CD14-positive monocyte (primary cell): ENCODE measurements at regions not wholly inside any gene's neighbourhood (a gene's known extent, or its start where the extent isn't known, plus 50 kb on each side); places are given as distances from the start of the nearest gene placed in this dataset.

Source experiments
- DNase-seq, 3 donors: peaks; one replicate each; pipeline ENCODE4 v3.0.0-alpha.2; 2011 to 2022
- H2AFZ ChIP-seq: 2 replicates; pipeline ENCODE4 v1.6.0; 2012; ENCODE audit warnings: mild to moderate bottlenecking, low read depth, low read length, inconsistent platforms; ENCODE audit not compliant: insufficient read depth, poor library complexity, severe bottlenecking
- H3K27ac ChIP-seq, 2 donors: 1 replicate in 1 of 2; 2 replicates in 1 of 2; pipeline ENCODE4 v1.5.1; 2012 to 2013; ENCODE audit warnings: low read length in 2 of 2, control low read depth in 1 of 2, inconsistent platforms in 1 of 2, low read depth in 1 of 2, mild to moderate bottlenecking in 1 of 2
- H3K27me3 ChIP-seq, 2 donors: one replicate each; pipeline versions ENCODE4 v1.6.0 to v1.6.1; 2011 to 2013; ENCODE audit warnings: low read length in 2 of 2; ENCODE audit not compliant: control insufficient read depth in 2 of 2, insufficient read depth in 2 of 2
- H3K36me3 ChIP-seq, 2 donors: replicated peaks in 1 of 2; 1 replicate in 1 of 2; 2 replicates in 1 of 2; pipeline versions ENCODE4 v1.5.1 to v1.6.1; 2012 to 2013; ENCODE audit warnings: low read length in 2 of 2, control low read depth in 1 of 2, inconsistent platforms in 1 of 2, mild to moderate bottlenecking in 1 of 2; ENCODE audit not compliant: insufficient read depth in 2 of 2, control insufficient read depth in 1 of 2
- H3K4me1 ChIP-seq, 2 donors: 1 replicate in 1 of 2; 2 replicates in 1 of 2; pipeline versions ENCODE4 v1.5.1 to v1.6.1; 2012 to 2013; ENCODE audit warnings: low read length in 2 of 2, control low read depth in 1 of 2, inconsistent platforms in 1 of 2, mild to moderate bottlenecking in 1 of 2, moderate library complexity in 1 of 2; ENCODE audit not compliant: insufficient read depth in 2 of 2, control insufficient read depth in 1 of 2
- H3K4me2 ChIP-seq: replicated peaks from 2 replicates; pipeline ENCODE3; 2012; ENCODE audit warnings: low read length, moderate library complexity, mild to moderate bottlenecking; ENCODE audit not compliant: poor library complexity, severe bottlenecking; ENCODE audit errors: extremely low read depth
- H3K4me3 ChIP-seq, 3 experiments: fragments of 200-600 bp in 1 of 3; sonication (generic) in 1 of 3; replicated peaks in 1 of 3; 1 replicate in 2 of 3; 2 replicates in 1 of 3; pipeline ENCODE4 v1.5.1; 2011 to 2013; ENCODE audit warnings: low read length in 3 of 3, mild to moderate bottlenecking in 3 of 3, control low read depth in 2 of 3, low read depth in 2 of 3, inconsistent platforms in 1 of 3, moderate library complexity in 1 of 3
- H3K79me2 ChIP-seq: 2 replicates; pipeline ENCODE4 v1.6.0; 2012; ENCODE audit warnings: mild to moderate bottlenecking, control low read depth, inconsistent platforms, low read length, moderate library complexity; ENCODE audit not compliant: insufficient read depth
- H3K9ac ChIP-seq: 2 replicates; pipeline ENCODE4 v1.6.0; 2017; ENCODE audit warnings: low read length, mild to moderate bottlenecking; ENCODE audit not compliant: insufficient read depth, poor library complexity, severe bottlenecking
- H3K9me3 ChIP-seq, 2 donors: replicated peaks in 1 of 2; 1 replicate in 1 of 2; 2 replicates in 1 of 2; pipeline versions ENCODE4 v1.5.1 to v1.6.1; 2012 to 2013; ENCODE audit warnings: low read length in 2 of 2, control low read depth in 1 of 2; ENCODE audit not compliant: control insufficient read depth in 1 of 2, insufficient read depth in 1 of 2
- H4K20me1 ChIP-seq: 2 replicates; pipeline ENCODE4 v1.6.0; 2012; ENCODE audit warnings: mild to moderate bottlenecking, low read length, control low read depth, moderate library complexity; ENCODE audit not compliant: insufficient read depth
- H3K27ac Mint-ChIP-seq, 7 donors: one replicate each; pipeline ENCODE4 v1.8.0; 2020; ENCODE audit warnings: mild to moderate bottlenecking in 7 of 7, mixed read lengths in 7 of 7, moderate library complexity in 6 of 7, inconsistent platforms in 2 of 7
- H3K27me3 Mint-ChIP-seq, 3 donors: one replicate each; pipeline ENCODE4 v1.8.0; 2021 to 2022; ENCODE audit warnings: low read depth in 3 of 3, mild to moderate bottlenecking in 3 of 3, mixed read lengths in 3 of 3, moderate library complexity in 3 of 3, inconsistent platforms in 1 of 3
- H3K36me3 Mint-ChIP-seq, 2 donors: one replicate each; pipeline ENCODE4 v1.8.0; 2020; ENCODE audit warnings: mixed read lengths in 2 of 2, inconsistent platforms in 1 of 2, mild to moderate bottlenecking in 1 of 2
- H3K4me1 Mint-ChIP-seq: one replicate; pipeline ENCODE4 v1.8.0; 2020; ENCODE audit warnings: mild to moderate bottlenecking, mixed read lengths
- H3K4me3 Mint-ChIP-seq, 2 donors: one replicate each; pipeline ENCODE4 v1.8.0; 2020; ENCODE audit warnings: mild to moderate bottlenecking in 2 of 2, mixed read lengths in 2 of 2, moderate library complexity in 1 of 2
- H3K9me3 Mint-ChIP-seq, 7 donors: one replicate each; pipeline ENCODE4 v1.8.0; 2020 to 2022; ENCODE audit warnings: mixed read lengths in 7 of 7, mild to moderate bottlenecking in 6 of 7, moderate library complexity in 6 of 7, inconsistent platforms in 2 of 7
- CTCF ChIP-seq: fragments of 200-600 bp; IDR thresholded peaks from one replicate; pipeline ENCODE4 v1.8.0; 2022; ENCODE audit warnings: antibody characterized with exemption, mild to moderate bottlenecking
- WGBS: methylation state at CpG from one replicate; pipeline ENCODE4 v1.1.5; 2013; ENCODE audit warnings: missing lambda C conversion rate; ENCODE audit not compliant: insufficient coverage; 5-methylcytosine and 5-hydroxymethylcytosine counted together
- intact Hi-C, 2 donors: fragments of 100-400 bp; cut with micrococcal nuclease; formaldehyde crosslinking; loops; one replicate each; pipeline versions ENCODE4 v1.15.0 to v1.15.1; 2023

DNA sequence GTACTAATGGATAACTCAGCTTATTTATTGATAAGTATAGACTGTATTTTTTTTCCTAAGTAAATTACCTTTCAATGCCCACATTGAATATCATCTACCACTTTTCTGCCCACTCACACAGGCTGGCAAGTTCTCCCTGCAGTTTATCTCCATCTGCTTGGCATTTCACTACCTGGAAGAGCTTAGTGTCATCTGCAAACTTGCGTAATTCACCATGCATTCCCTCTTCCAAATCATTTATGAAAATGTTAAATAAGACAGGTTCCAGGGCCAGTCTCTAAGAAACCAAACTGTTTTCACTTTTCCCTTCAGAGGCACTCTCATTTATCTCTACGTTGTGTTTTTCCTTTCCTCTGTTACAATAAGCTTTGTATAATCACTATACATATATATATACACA, 1076.6 kb downstream of the IGSF11 start:
- no peaks in the 10 kb centered on the region for H3K27me3 Mint-ChIP-seq
- no peaks in the 10 kb centered on the region for H3K4me1 Mint-ChIP-seq
- no CpG with 5 or more reads among the region's 2 CpGs for WGBS
- no peak overlapping the region for H3K4me3 ChIP-seq
- no peak for DNase-seq
- H3K4me1 ChIP-seq: no peaks in the 10 kb centered on the region
- no peak overlapping the region for H3K4me2 ChIP-seq
- no peaks in the 10 kb centered on the region for H3K9me3 ChIP-seq
- H3K4me3 Mint-ChIP-seq: no peak overlapping the region
- H4K20me1 ChIP-seq: no peaks in the 10 kb centered on the region
- H3K9me3 Mint-ChIP-seq: peaks cover 0 to 2% (median 0%) of the 10 kb centered on the region in 7 donors
- H3K9ac ChIP-seq: no peak overlapping the region
- no peaks in the 10 kb centered on the region for H3K27me3 ChIP-seq
- no peaks in the 10 kb centered on the region for H3K36me3 ChIP-seq
- TF ChIP-seq CTCF: no peak
- H3K36me3 Mint-ChIP-seq: no peaks in the 10 kb centered on the region
- intact Hi-C loops: no loop called here
- no peak overlapping the region for H2AFZ ChIP-seq
- no peak overlapping the region for H3K27ac ChIP-seq
- H3K27ac Mint-ChIP-seq: no peak overlapping the region
- H3K79me2 ChIP-seq: no peaks in the 10 kb centered on the region

DNA sequence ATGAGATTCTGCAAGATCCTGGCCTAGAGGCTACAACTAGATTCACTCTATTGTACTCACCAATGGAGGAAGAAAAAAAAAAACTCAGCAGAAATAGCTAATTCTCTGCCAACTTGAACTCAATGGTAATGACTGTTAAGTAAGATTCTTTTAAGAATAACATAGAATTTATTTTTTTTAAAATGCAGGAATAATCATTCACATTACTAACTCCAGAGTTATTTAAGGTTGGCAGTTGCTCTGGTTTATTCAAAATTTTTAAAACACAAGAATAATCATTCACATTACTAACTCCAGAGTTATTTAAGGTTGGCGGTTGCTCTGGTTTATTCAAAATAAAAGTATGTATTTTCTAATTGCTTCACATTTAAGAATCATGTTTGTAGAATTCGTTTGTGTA, 1071.9 kb downstream of the IGSF11 start:
- Histone ChIP-seq H3K27ac (no peak overlapping the region), H3K9ac (no peak overlapping the region)

More for the DNA sequence above, 1071.9 kb downstream of the IGSF11 start:
- Mint-ChIP-seq H3K4me1 (no peaks in the 10 kb centered on the region), H3K9me3 (peaks cover 0 to 2% (median 0%) of the 10 kb centered on the region in 7 donors), H3K4me3 (no peak overlapping the region), H3K27ac (no peak overlapping the region), H3K36me3 (no peaks in the 10 kb centered on the region), H3K27me3 (no peaks in the 10 kb centered on the region)
- no peak for TF ChIP-seq CTCF
- intact Hi-C loops: no loop called here
- WGBS: no CpG with 5 or more reads among the region's 2 CpGs
- DNase-seq: no peak
- H2AFZ ChIP-seq: no peak overlapping the region
- H4K20me1 ChIP-seq: no peaks in the 10 kb centered on the region
- no peaks in the 10 kb centered on the region for H3K27me3 ChIP-seq
- no peaks in the 10 kb centered on the region for H3K79me2 ChIP-seq
- H3K36me3 ChIP-seq: no peaks in the 10 kb centered on the region
- no peak overlapping the region for H3K4me3 ChIP-seq
- no peaks in the 10 kb centered on the region for H3K9me3 ChIP-seq
- H3K4me1 ChIP-seq: no peaks in the 10 kb centered on the region
- H3K4me2 ChIP-seq: no peak overlapping the region
